Keratinocyte (primary cell): ENCODE measurements at regions not wholly inside any gene's neighbourhood (a gene's known extent, or its start where the extent isn't known, plus 50 kb on each side); places are given as distances from the start of the nearest gene placed in this dataset.

Source experiments
- DNase-seq: peaks from one replicate; pipeline ENCODE4 v3.0.0-alpha.2; 2011; ENCODE audit warnings: low read depth, missing footprints, low spot score
- FAIRE-seq: peaks from 2 replicates; lab custom pipeline; 2011; peaks lifted over from hg19 to GRCh38; lab: Jason Lieb, UNC
- H2AFZ ChIP-seq: 2 replicates; pipeline ENCODE4 v1.6.0; 2012; ENCODE audit warnings: low read length, control low read depth, inconsistent platforms; ENCODE audit not compliant: control insufficient read depth
- H3K27ac ChIP-seq: 2 replicates; pipeline ENCODE4 v1.5.1; 2011; ENCODE audit warnings: low read length; ENCODE audit not compliant: control insufficient read depth, insufficient read depth
- H3K27me3 ChIP-seq: 3 replicates; pipeline ENCODE4 v1.6.0; 2011; ENCODE audit warnings: low read length; ENCODE audit not compliant: control insufficient read depth, insufficient read depth; ENCODE audit errors: extremely low read depth
- H3K36me3 ChIP-seq, 2 experiments: 2 replicates in 1 of 2; 3 replicates in 1 of 2; pipeline ENCODE4 v1.5.1; 2011; ENCODE audit warnings: low read length in 2 of 2, mild to moderate bottlenecking in 1 of 2; ENCODE audit not compliant: control insufficient read depth in 2 of 2, insufficient read depth in 2 of 2; ENCODE audit errors: extremely low read depth in 1 of 2
- H3K4me1 ChIP-seq: 3 replicates; pipeline ENCODE4 v1.5.1; 2011; ENCODE audit warnings: low read length; ENCODE audit not compliant: control insufficient read depth, insufficient read depth; ENCODE audit errors: extremely low read depth
- H3K4me2 ChIP-seq: 3 replicates; pipeline ENCODE4 v1.6.0; 2011; ENCODE audit warnings: low read depth, low read length; ENCODE audit not compliant: control insufficient read depth, insufficient read depth; ENCODE audit errors: extremely low read depth
- H3K4me3 ChIP-seq, 3 experiments: fragments of 200-600 bp in 1 of 3; sonication (generic) in 1 of 3; 2 replicates in 2 of 3; 3 replicates in 1 of 3; pipeline ENCODE4 v1.5.1; 2011 to 2016; ENCODE audit warnings: low read length in 3 of 3, mild to moderate bottlenecking in 3 of 3, control low read depth in 2 of 3, inconsistent platforms in 1 of 3, low read depth in 1 of 3, mixed read lengths in 1 of 3, mixed run types in 1 of 3, moderate library complexity in 1 of 3; ENCODE audit not compliant: control insufficient read depth in 2 of 3, insufficient read depth in 2 of 3; ENCODE audit errors: extremely low read depth in 1 of 3
- H3K79me2 ChIP-seq: 2 replicates; pipeline ENCODE4 v1.6.0; 2012; ENCODE audit warnings: low read length; ENCODE audit not compliant: control insufficient read depth, insufficient read depth
- H3K9ac ChIP-seq: 3 replicates; pipeline ENCODE4 v1.6.0; 2011; ENCODE audit warnings: low read length; ENCODE audit not compliant: control insufficient read depth, insufficient read depth; ENCODE audit errors: extremely low read depth
- H3K9me1 ChIP-seq: 3 replicates; pipeline ENCODE4 v1.6.0; 2011; ENCODE audit warnings: low read length; ENCODE audit not compliant: control insufficient read depth, insufficient read depth; ENCODE audit errors: extremely low read depth
- H3K9me3 ChIP-seq: 2 replicates; pipeline ENCODE4 v1.5.1; 2012; ENCODE audit warnings: low read depth, low read length; ENCODE audit not compliant: control insufficient read depth
- H4K20me1 ChIP-seq: 3 replicates; pipeline ENCODE4 v1.6.0; 2011; ENCODE audit warnings: low read length; ENCODE audit not compliant: control insufficient read depth, insufficient read depth; ENCODE audit errors: extremely low read depth
- CTCF ChIP-seq, 3 experiments: IDR thresholded peaks in 1 of 3; conservative IDR thresholded peaks in 1 of 3; optimal IDR thresholded peaks in 1 of 3; 2 replicates in 2 of 3; 3 replicates in 1 of 3; pipeline versions ENCODE3 to v1.5.1; 2011; ENCODE audit warnings: low read length in 3 of 3, mild to moderate bottlenecking in 3 of 3, moderate library complexity in 2 of 3, control low read depth in 1 of 3, inconsistent platforms in 1 of 3; ENCODE audit not compliant: insufficient read depth in 2 of 3; ENCODE audit errors: extremely low read depth in 1 of 3
- EZH2 ChIP-seq: IDR thresholded peaks from one replicate; pipeline ENCODE4 v1.6.1; 2012; ENCODE audit warnings: inconsistent platforms, mild to moderate bottlenecking, low read length, moderate library complexity
- dilution Hi-C: fragments of 300-500 bp; cut with MboI; formaldehyde crosslinking; loops from one replicate; pipeline ENCODE4 v1.7.0; 2020; ENCODE audit warnings: low sequenced_read_pairs; ENCODE audit not compliant: extremely low pct_ligation_motif_present

- no peaks in the 10 kb centered on the region for H3K79me2 ChIP-seq
- no peaks in the 10 kb centered on the region for H3K9me1 ChIP-seq
- dilution Hi-C loops = no loop called here
- no peaks in the 10 kb centered on the region for H3K4me1 ChIP-seq
- DNase-seq = no peak
- no peak overlapping the region for H3K27ac ChIP-seq
- no peaks in the 10 kb centered on the region for H4K20me1 ChIP-seq
- H3K36me3 ChIP-seq = no peaks in the 10 kb centered on the region
- H3K9ac ChIP-seq = no peak overlapping the region
- TF ChIP-seq CTCF (optimal IDR thresholded peaks at IDR 0.05 in 1 of 3, IDR thresholded peaks at IDR 0.05 in 1 of 3, conservative IDR thresholded peaks at IDR 0.05 in 1 of 3; ENCODE audit: extremely low read depth in 1 of 3, insufficient read depth in 2 of 3, low read length in 3 of 3) (no peak), EZH2 (no peak)
- no peaks in the 10 kb centered on the region for H3K9me3 ChIP-seq
- no peak overlapping the region for H2AFZ ChIP-seq
- no peak overlapping the region for H3K4me3 ChIP-seq
- H3K4me2 ChIP-seq = no peak overlapping the region
- no peaks in the 10 kb centered on the region for H3K27me3 ChIP-seq
- no peak for FAIRE-seq
These were observed 387.2 kb upstream of the NCAM2 start for GRCh38 chr21:20611008-20611407.

- Histone ChIP-seq H3K4me2 (no peak overlapping the region), H3K9me3 (no peaks in the 10 kb centered on the region), H4K20me1 (no peaks in the 10 kb centered on the region), H3K4me3 (no peak overlapping the region), H2AFZ (no peak overlapping the region), H3K79me2 (no peaks in the 10 kb centered on the region), H3K9ac (no peak overlapping the region), H3K4me1 (no peaks in the 10 kb centered on the region), H3K27ac (no peak overlapping the region), H3K36me3 (no peaks in the 10 kb centered on the region), H3K9me1 (no peaks in the 10 kb centered on the region), H3K27me3 (no peaks in the 10 kb centered on the region)
- no peak for FAIRE-seq
- TF ChIP-seq CTCF (optimal IDR thresholded peaks at IDR 0.05 in 1 of 3, IDR thresholded peaks at IDR 0.05 in 1 of 3, conservative IDR thresholded peaks at IDR 0.05 in 1 of 3; ENCODE audit: extremely low read depth in 1 of 3, insufficient read depth in 2 of 3, low read length in 3 of 3) = no peak
- TF ChIP-seq EZH2 = no peak
- DNase-seq = no peak
- dilution Hi-C loops = no loop called here
These were observed 384.6 kb upstream of the NCAM2 start for GRCh38 chr21:20613654-20614053.
